ENCODE measurements at regions not wholly inside any gene's neighbourhood (a gene's known extent, or its start where the extent isn't known, plus 50 kb on each side); places are given as distances from the start of the nearest gene placed in this dataset.

DNA sequence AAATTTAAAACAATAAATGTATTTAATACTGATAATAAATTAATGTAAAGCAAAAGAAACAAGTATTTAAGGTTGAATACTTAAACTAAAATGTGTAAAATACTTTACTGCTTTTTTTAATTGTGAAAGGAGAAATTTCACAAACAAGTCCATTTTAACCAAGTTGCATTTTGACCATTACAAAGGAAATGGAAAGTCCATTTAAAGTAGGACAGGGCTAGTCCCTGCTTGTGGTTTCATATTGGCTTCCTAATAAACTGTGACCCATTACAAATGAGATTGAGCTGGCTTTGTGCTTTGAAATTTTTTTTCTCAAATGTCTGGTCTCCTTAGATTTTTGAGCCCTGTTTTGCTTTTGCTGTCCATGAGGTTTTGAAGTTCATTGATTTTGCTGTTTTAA lies 527.6 kb downstream of the MAFB start:
- DNase-seq (ENCODE audit: low read depth in 3 of 3): no peak

DNA sequence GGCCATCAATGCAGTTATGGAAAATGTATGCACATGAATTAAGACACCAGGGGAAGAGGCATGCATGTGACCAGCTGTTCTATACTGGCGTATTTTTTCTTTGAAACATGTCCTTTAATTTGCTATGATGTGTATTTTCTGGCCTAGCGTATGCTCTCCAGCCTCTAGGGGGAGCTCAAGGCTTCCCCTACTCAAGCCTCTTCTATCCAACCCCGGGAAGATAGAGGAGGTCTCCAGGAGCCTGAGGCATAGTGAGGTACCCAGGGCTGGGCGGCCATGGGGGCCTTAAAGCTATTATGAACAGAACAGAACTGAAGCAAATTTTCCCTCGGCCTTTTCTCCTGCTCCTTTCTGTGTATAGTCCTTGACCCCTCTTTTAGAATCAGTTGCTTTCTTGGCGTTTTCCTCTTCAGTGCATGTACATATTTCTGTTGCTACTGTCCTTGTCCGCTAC lies 528.9 kb downstream of the MAFB start:
- no peak for DNase-seq (ENCODE audit: low read depth in 3 of 3)

DNA sequence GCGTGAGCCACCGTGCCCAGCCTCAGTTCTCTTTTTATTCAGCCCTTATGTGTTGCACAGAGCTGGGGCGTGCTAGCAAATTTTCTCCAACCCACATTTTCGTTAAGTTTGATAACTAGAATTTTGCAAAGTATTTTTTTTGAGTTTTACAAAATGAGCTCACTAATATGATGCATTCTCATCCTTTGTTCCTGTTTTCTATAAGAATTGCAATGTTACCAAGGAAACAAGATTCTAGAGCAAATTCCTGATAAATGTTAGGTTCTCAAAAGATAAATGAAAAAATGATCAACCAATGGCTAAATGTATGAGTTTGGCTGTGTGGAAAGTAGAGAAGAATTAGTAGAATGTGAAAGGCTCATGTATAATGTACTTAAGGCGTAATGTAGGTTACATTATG lies 529.8 kb downstream of the MAFB start:
- no peak for DNase-seq (ENCODE audit: low read depth in 3 of 3)

DNA sequence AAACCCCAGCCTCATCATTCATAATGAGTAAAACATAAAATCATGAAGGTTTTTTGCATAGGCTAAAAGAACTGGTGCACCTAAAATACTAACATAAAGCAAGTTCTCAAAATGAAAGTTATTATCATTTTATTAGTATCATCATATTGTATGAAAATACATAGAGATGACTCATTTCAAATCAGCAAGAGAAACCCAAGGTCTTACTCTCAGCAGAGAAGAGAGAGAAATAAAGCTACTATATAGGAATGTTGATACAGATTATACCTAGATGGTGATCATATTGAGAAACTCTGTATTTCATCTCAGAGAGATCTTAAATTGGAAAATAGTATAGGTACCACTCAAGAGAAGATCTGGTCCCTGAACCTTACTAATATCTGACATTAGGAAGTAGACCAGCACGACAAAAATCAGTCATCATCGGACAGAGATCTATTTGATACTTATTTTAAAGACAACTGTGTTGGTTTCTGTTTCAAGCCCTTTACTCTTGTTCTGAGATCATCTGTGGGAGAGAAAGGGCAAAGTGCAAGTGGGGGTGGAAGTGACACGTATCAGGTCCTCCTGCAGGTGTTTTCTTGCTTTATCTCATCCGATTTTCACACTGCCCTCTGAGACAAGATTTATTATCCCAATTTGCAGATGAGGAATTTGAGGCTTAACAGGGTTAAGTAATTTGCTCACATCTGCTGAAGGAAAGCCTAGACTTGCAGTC lies 532.3 kb downstream of the MAFB start:
- no peak for DNase-seq (ENCODE audit: low read depth in 3 of 3)

DNA sequence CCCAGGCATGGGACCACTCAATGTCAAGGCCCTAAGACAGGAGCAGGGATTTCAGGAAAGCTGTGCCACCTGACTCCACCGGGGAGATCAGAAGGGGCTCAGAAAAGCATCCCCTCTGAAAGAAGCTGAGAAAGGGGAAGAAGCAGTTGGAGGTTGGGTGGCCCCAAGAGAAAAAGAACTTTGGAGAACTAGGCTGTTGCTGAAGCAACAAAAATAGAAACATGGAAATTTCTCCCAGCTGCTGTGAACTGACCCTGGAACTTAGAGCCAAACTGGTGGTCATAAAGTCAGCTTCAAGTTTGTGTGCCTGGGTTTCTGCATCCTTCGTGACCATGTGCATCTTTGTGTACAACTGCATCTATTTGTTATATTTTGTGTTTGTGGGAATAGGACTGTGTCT lies 534.5 kb downstream of the MAFB start:
- no peak for DNase-seq (ENCODE audit: low read depth in 3 of 3)

DNA sequence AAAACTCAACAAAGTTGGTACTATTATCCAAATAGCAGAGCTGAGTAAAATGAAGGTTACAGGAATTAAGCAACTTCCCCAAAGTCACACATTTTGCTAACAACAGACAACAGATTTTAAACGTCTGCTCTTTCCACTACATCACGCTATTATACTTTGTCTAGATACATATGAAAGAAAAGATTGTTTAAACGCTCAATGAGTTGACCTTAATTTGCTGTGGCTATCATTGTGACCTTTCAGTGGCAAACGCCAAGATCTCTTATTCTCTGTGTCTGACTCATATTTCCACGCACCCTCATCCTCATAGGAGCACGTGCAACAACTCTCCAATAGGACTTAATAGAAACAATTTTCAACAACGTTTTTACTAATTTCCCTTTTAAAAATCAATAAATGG lies 540.1 kb downstream of the MAFB start:
- no peak for DNase-seq (ENCODE audit: low read depth in 3 of 3)

DNA sequence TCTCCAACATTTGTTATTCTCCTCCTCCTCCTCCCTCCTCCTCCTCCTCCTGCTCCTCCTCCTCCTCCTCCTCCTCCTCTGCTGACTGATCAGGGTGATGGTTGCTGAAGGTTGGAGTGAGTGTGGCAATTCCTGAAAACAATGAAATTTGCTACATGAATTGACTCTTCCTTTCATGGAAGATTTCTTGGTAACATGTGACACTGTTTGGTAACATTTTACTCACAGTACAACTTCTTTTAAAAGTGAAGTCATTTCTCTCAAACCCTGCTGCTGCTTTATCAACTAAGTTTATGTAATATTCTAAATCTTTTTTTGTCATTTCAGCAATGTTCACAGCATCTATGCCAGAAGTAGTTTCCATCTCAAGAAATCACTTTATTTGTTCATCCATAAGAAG lies 543.0 kb downstream of the MAFB start:
- DNase-seq (ENCODE audit: low read depth in 3 of 3): no peak

DNA sequence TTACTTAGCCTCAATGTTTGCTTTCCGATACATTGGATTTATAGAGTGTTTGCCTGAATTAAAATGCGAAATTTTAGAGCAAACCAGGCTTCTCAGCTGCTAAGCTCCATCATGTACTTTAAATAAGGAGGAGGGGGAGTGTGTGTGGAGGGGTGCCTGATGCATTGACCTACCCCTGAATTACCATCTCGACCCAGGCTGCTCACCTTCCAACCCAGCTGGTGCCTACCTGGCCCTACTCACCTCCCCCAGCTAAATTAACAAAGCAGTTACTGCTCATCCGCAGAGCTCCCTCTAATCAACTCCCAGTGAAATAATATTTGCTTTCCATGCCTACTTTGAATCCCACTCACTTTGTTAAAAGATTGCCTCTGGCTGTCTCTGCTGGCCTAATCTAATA lies 544.5 kb downstream of the MAFB start:
- no peak for DNase-seq (ENCODE audit: low read depth in 3 of 3)

DNA sequence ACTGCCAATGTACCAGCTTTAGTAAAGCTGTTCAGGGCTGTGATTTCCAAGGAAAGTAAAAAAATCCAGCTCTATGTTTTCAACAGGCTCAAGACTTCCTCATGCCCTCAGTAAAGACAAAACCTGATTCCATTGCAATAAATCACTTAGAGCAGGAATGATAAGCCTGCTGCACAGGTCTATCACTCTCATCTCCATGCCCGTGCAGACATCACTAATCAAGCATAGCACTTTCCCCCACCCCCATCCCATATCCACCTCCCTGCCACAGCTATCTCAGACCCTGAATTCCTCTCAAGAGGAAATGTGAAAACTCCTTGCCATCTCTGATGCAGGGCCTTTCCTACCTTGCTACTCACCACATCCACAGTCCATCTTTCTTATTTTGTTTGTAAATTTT lies 554.9 kb downstream of the MAFB start:
- DNase-seq (ENCODE audit: low read depth in 3 of 3): no peak

DNA sequence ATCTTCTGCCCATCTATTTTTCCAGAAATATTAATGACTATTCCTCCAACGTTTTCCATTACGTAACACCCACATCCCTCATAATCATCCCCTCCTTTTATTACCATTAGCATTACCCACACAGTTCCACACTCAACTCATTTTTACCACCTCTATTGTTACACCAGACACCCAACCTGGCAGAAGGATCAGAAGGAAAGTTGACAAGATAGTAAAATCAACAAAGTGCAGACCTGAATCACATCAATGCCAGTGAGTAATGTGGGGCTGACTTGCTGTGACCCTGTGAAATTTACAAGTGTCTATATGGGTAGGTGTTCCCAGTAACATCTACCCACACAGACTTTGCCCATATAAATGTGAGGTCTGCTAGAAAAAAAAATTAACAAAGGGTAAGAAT lies 568.2 kb downstream of the MAFB start:
- no peak for DNase-seq (ENCODE audit: low read depth in 3 of 3)

DNA sequence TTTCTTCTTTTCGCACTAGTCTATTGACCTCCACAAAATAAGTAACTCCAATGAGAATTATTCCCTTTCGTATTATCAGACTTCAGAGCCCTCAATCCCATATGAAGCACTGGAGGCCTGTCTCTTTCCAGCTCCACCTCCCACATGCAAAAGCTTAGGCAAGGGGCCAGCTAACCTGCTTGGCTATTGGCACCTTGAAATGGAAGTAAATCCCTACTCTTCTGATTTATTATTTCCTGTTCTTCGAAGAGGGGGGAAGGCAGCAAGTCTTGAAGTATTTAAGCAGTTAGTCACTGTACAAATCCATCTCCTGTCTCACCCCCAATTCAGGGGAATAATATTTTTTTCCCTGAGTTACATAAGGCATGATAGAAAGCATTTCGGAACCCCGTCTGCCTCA lies 577.8 kb downstream of the MAFB start:
- DNase-seq (ENCODE audit: low read depth in 3 of 3): no peak

DNA sequence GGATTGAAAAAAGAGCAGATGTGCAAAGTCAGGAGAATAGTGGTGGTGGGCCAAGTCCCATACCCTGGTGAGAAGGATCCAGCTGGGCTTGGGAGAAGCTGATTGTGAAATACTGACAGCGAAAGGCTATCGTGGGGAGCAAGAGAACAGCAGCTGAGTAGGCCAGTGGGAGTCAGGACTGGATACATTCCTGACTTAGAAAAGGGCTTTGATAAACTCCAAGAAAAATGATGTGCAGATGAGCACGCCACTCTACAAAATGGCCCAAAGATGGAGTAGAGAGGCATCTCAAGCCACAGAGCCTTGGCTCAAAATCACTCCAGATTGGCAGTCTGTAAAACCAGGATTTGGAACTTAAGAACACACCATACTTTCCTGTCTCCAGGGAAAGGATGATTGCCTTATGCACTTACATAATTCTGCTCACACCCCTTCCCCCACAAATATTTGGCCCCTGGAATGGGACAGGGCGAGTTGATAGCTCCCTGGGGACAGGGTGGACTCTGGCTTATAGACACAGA lies 578.7 kb downstream of the MAFB start:
- no peak for DNase-seq (ENCODE audit: low read depth in 3 of 3)

DNA sequence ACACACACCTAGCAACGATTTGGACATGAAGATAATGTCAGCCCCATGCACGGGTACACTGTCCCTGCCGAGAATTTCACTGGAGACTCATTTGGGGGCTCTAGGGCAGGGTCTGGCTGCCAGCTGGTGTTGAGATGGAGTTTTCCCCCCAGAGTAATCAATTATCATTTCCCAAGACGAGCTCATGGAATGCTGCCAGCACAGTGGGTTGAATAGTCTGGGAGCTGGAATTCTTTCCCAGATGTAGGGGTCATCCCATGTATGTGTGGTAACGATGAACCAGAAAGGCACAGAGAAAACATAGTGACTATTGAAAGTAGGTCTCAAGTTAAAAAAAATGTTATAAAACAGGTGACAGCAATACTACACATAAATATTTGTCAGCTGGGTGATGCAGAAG lies 579.9 kb downstream of the MAFB start:
- DNase-seq (ENCODE audit: low read depth in 3 of 3): no peak

DNA sequence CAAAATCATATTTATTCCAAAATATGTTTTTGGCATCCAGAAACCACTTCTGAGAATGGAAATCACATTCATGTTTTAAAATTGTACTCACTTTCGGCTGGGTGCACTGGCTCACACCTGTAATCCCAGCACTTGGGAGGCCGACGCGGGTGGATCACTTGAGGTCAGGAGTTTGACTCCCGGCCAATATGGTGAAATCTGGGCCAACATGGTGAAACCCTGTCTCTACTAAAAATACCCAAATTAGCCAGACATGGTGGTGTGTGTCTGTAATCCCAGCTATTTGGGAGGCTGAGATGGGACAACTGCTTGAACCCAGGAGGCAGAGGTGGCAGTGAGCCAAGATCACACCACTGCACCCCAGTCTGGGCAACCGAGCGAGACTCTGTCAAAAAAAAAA lies 580.7 kb downstream of the MAFB start:
- no peak for DNase-seq (ENCODE audit: low read depth in 3 of 3)

DNA sequence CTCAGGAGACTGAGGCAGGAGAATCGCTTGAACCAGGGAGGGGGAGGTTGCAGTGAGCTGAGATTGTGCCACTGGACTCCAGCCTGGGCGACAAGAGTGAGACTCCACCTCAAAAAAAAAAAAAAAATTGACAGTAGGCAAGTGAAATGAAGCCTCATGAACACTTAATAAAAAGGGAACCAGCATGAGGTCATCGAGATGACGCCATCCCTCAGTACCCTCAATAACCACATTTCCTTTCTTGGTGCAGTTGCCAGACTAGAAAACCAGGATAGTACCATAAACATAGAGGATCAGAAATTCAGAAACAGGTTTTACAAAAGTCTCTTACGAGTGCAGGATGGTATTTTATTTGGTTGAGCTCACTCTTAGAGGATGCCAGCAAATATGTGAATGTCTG lies 584.1 kb downstream of the MAFB start:
- DNase-seq (ENCODE audit: low read depth in 3 of 3): no peak

DNA sequence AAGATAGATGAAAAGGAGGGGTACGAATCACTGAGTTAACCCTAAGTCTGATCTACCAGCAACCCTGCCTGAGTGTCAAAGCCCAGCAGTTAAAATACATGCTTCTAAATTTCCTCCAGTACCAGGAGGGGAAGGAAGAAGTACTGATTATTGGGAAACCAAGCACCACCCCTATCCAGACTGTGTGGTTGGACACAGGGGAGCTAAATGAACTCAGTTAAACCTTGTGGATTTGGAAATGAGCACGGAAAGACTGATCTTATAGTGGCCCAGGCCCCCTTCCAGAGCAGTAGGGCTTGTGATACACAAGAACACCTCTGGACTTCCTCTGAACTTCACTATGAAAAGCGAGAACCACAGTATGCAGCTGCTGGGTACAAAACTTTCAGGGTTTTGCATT lies 585.6 kb downstream of the MAFB start:
- no peak for DNase-seq (ENCODE audit: low read depth in 3 of 3)

DNA sequence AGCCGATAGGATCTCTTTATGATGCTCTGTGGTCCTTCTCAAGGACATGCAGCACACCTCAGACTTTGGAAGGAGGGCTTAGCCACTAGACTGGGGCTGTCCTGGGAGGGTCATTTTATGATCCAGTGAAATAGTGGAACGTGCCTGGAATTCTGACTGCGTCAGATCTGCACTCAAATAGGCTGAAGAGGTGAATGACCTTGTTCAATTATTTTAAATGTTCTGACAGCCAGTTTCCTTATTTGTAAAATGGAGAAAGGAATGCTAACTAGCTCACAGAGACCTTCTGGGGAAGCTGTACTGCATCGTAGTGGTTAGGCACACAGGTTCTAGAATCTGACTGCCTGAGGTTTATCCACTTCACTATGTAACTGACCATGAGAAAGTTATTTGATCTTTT lies 587.5 kb downstream of the MAFB start:
- DNase-seq (ENCODE audit: low read depth in 3 of 3): no peak

DNA sequence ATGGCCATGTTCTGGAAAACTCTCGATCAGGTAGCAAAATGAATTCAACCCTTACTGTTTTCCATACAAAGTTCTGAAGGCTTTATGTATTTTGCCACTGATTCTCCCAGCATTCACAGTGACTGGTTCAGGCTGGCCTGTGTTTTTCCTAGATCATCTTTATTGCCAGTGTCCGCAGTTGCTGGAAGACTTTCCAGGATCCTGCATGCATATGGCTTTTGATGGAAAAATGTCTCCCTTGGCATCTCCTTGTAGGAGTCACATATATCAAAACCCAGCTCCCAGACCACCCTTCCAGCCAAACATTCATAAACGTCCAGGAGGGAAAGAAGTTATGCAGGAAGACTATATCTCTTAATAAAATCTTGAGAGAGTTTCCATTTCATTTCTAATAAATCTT lies 588.8 kb downstream of the MAFB start:
- DNase-seq (ENCODE audit: low read depth in 3 of 3): no peak

DNA sequence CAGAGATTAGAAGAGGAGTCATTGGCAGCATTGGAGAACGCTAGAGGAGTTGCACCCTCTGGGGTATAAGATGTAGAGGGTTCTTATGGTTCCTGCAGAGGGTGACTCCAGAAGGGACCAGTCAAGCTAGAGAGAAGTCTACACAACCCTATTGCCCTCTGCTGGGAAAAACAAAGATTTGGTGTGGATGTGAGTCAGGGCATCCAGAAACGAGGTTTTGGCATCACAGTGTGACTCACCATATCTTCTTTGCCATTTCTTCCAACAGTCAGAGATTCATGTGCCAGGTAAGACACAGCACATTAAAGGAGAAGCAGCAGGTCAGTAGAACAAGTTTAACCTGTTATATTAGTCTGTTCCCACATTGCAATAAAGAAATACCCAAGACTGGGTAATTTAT lies 598.8 kb downstream of the MAFB start:
- DNase-seq (ENCODE audit: low read depth in 3 of 3): no peak

DNA sequence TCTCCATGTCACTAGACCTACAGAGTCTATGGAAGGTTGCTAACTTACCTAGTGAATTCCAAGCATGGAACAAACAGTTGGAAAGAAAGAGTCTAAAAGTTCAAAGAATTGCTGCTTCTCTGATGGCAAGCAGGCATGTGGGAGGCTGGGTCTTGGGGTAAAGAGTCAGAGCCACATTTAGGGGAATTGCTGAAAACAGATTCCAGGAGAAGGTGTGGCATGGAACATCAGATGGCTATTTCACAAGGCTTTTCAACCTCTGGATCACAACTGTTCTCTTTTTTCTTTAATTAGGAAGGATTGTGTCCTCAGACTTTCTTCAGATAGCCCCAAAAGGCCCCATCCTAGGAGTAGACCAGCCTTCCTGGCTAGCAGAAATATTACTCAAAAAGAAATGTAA lies 601.5 kb downstream of the MAFB start:
- no peak for DNase-seq (ENCODE audit: low read depth in 3 of 3)

DNA sequence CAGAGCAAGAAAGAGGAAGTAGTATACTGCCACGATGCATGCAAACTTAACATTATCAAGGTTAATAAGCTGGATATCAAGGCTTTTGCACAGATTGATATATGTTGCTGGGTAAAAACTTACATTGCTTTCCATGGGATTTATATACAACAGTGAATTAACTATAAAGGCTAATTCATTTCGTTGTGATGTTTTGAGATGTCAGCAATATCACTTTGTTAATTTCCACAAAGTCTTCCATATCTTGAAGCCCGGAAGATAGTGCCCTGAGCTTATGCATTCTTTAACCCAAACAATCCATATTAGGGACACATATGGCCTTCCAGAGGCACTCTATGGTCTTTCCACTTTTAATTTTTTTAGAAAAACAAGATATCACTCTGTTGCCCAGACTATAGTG lies 603.5 kb downstream of the MAFB start:
- no peak for DNase-seq (ENCODE audit: low read depth in 3 of 3)

DNA sequence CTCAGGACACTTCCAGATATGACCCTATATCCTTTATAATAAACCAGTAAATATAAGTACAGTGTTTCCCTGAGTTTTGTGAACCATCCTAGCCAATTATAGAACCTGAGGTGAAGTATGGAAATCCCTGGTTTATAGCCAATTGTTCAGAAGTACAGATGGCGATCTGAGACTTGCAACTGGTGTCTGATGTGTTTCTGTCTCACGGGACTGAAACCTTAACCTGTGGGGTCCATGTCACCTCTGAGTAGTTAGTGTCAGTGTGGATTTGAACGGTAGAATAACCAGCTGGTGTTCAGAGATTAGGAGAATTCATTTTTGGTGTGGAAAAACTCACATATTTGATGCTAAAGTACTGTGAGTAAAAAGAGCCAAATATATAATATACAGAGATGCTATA lies 606.6 kb downstream of the MAFB start:
- no peak for DNase-seq (ENCODE audit: low read depth in 3 of 3)

DNA sequence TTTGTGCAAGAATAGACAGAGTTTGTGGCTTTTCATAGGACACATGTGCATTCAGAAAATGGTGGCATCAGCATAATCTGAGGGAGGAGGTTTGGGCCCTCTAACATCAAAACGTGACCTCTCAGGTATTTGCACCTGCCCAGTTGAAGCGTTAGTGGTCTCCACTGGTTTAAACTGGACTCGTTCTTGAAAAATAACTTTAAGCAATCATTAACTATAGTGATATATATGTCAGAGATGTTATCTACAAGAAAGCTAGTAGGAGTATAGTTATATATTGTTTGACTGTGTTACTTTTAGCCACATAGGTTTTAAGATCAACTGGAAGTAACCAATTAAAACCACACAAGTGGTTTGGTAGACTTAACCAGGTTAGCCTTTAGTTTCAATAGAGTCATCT lies 607.4 kb downstream of the MAFB start:
- DNase-seq (ENCODE audit: low read depth in 3 of 3): no peak

DNA sequence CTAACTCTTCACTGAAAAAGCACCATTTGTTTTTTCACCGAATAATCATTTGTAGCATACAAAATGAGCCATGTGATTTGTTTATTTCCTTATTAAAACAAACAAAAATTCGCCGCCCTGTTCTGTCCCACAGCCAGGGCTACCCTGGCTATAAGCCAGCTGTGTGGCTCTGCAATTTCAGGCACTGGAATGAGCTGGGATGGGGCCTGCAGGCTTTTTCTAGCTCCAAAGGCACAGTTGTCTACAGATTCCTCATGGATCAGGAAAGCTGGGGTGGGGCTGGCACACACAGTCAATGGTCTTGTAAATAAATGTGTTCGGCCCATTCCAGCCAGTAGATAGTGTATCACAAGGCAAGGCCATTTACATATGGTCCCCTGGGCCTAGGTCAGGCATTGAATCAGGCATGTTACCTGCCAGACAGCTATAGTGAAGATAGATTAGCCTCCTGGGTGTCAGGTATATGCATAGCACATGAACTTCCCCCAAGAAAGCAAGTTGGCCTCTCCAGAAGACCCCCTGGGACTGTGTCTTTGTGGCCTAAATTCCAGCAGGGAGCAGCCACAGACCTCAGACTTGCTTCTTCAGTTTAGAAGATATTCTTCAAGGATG lies 608.9 kb downstream of the MAFB start:
- DNase-seq (ENCODE audit: low read depth in 3 of 3): no peak

Measured in stimulated activated CD4-positive, alpha-beta T cell treated with anti-CD3 and anti-CD28 coated beads, TNF-alpha, amount 100 ng/mL, for 4 hours (primary cell).